Right renal pelvis (tissue), 4 donors: ENCODE measurements at regions not wholly inside any gene's neighbourhood (a gene's known extent, or its start where the extent isn't known, plus 50 kb on each side); places are given as distances from the start of the nearest gene placed in this dataset.
"Not testable (repeated sequence)": the region's sequence is repeated elsewhere in the genome, so short reads cannot be mapped to it uniquely, and the experiment has no call there.

Experiments used
- DNase-seq, 4 donors: peaks; one replicate each; pipeline ENCODE4 v3.0.0-alpha.2; 2013; ENCODE audit warnings: low read depth in 4 of 4, low spot score in 3 of 4, missing footprints in 1 of 4

GRCh38 chrX:4627414-4627813 is 914.0 kb upstream of the PRKX start:
- DNase-seq, result no peak

GRCh38 chrX:4622486-4623167 is 909.2 kb upstream of the PRKX start:
- peak in 1 of 4 donors; percentile 6 for DNase-seq

- DNase-seq, result not testable (repeated sequence)
These were observed 900.2 kb upstream of the PRKX start for GRCh38 chrX:4613651-4614050.

GRCh38 chrX:4588893-4589292 is 875.4 kb upstream of the PRKX start:
- DNase-seq, result no peak

GRCh38 chrX:4588466-4588865 is 875.0 kb upstream of the PRKX start:
- no peak for DNase-seq

GRCh38 chrX:4588056-4588455 is 874.6 kb upstream of the PRKX start:
- no peak for DNase-seq

- no peak for DNase-seq
These were observed 866.5 kb upstream of the PRKX start for GRCh38 chrX:4579999-4580398.

- DNase-seq, result no peak
These were observed 866.0 kb upstream of the PRKX start for GRCh38 chrX:4579480-4579879.

- DNase-seq, result no peak
These were observed 859.2 kb upstream of the PRKX start for GRCh38 chrX:4572691-4573090.

GRCh38 chrX:4570151-4570550 is 856.7 kb upstream of the PRKX start:
- no peak for DNase-seq

- DNase-seq, result no peak
These were observed 846.7 kb upstream of the PRKX start for GRCh38 chrX:4560192-4560591.

GRCh38 chrX:4550018-4550417 is 836.6 kb upstream of the PRKX start:
- DNase-seq, result no peak

GRCh38 chrX:4547213-4547836 is 833.9 kb upstream of the PRKX start:
- peak; percentile 9 to 23 (median 16) for DNase-seq

- DNase-seq, result not testable (repeated sequence)
These were observed 832.7 kb upstream of the PRKX start for GRCh38 chrX:4546178-4546577.

- no peak for DNase-seq
These were observed 814.8 kb upstream of the PRKX start for GRCh38 chrX:4528247-4528646.

GRCh38 chrX:4485912-4486311 is 772.5 kb upstream of the PRKX start:
- no peak for DNase-seq

- DNase-seq, result no peak
These were observed 770.8 kb upstream of the PRKX start for GRCh38 chrX:4484266-4484665.

GRCh38 chrX:4451591-4451990 is 738.1 kb upstream of the PRKX start:
- DNase-seq, result no peak

GRCh38 chrX:4450177-4450576 is 736.7 kb upstream of the PRKX start:
- DNase-seq, result no peak

- DNase-seq, result no peak
These were observed 722.5 kb upstream of the PRKX start for GRCh38 chrX:4435905-4436304.

- no peak for DNase-seq
These were observed 684.0 kb upstream of the PRKX start for GRCh38 chrX:4397471-4397870.

GRCh38 chrX:4382273-4382672 is 668.8 kb upstream of the PRKX start:
- DNase-seq, result no peak

GRCh38 chrX:4380710-4381109 is 667.3 kb upstream of the PRKX start:
- no peak for DNase-seq
